Upper lobe of left lung (tissue), 4 donors: ENCODE measurements at regions not wholly inside any gene's neighbourhood (a gene's known extent, or its start where the extent isn't known, plus 50 kb on each side); places are given as distances from the start of the nearest gene placed in this dataset.

Source experiments
- CTCF ChIP-seq, 6 experiments: fragments of 450-650 bp in 4 of 6; fragments of 200-600 bp in 2 of 6; sonication (generic) in 2 of 6; IDR thresholded peaks; one replicate each; pipeline ENCODE4 v1.5.1; 2016 to 2019; ENCODE audit warnings: antibody characterized with exemption in 6 of 6
- EP300 ChIP-seq, 4 donors: sonication (generic); formaldehyde crosslinking; IDR thresholded peaks; one replicate each; pipeline ENCODE4 v1.5.1; 2017; ENCODE audit warnings: antibody characterized with exemption in 4 of 4, control low read depth in 2 of 4
- POLR2A ChIP-seq, 4 donors: fragments of 450-650 bp; IDR thresholded peaks; one replicate each; pipeline ENCODE4 v1.5.1; 2016 to 2017; ENCODE audit warnings: antibody characterized with exemption in 4 of 4, mild to moderate bottlenecking in 2 of 4

DNA sequence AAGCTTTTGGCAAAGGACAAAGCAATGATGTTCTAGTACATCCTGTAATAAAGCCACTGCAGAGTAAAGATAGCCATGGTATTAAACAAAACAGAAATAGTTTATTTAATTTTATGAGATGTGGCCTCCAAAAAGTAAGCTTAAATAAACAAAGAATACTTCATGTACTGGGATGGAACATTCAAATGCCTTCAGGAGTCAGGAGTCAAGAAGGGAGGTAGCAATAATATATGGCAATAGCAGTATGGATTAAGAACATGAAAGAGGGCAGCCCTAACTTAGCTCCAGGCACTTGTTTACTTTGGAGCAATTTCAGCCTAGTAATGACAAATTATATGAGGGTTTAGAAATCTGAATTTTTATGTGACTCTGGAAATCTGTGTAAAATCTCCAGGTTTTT, 343.9 kb upstream of the THRB start:
- no peak for TF ChIP-seq CTCF (IDR thresholded peaks at IDR 0.05)
- TF ChIP-seq EP300 (IDR thresholded peaks at IDR 0.05) = no peak
- no peak for TF ChIP-seq POLR2A (IDR thresholded peaks at IDR 0.05)
